Skeletal muscle satellite cell (primary cell): ENCODE measurements at regions not wholly inside any gene's neighbourhood (a gene's known extent, or its start where the extent isn't known, plus 50 kb on each side); places are given as distances from the start of the nearest gene placed in this dataset.
"Not testable (repeated sequence)": the region's sequence is repeated elsewhere in the genome, so short reads cannot be mapped to it uniquely, and the experiment has no call there.

Experiments
- H3K27me3 ChIP-seq: 2 replicates; pipeline ENCODE4 v1.7.0; 2013; ENCODE audit warnings: low read length; ENCODE audit not compliant: control insufficient read depth, insufficient read depth
- H3K36me3 ChIP-seq: 2 replicates; pipeline ENCODE4 v1.7.0; 2013; ENCODE audit warnings: mild to moderate bottlenecking, control low read depth, low read length; ENCODE audit not compliant: insufficient read depth
- H3K4me1 ChIP-seq: 2 replicates; pipeline ENCODE4 v1.7.0; 2013; ENCODE audit warnings: low read length; ENCODE audit not compliant: control insufficient read depth, insufficient read depth
- H3K4me2 ChIP-seq: 2 replicates; pipeline ENCODE4 v1.7.0; 2013; ENCODE audit warnings: mild to moderate bottlenecking, low read length
- H3K4me3 ChIP-seq: 2 replicates; pipeline ENCODE4 v1.7.0; 2013; ENCODE audit warnings: low read length
- H3K9ac ChIP-seq: 2 replicates; pipeline ENCODE4 v1.7.0; 2013; ENCODE audit warnings: mild to moderate bottlenecking, low read depth, low read length, moderate library complexity
- H3K9me3 ChIP-seq: replicated peaks from 2 replicates; pipeline ENCODE4 v1.7.0; 2013; ENCODE audit warnings: mild to moderate bottlenecking, control low read depth, low read length

- Histone ChIP-seq H3K4me3 (no peak overlapping the region), H3K4me1 (peaks cover 8% of the 10 kb centered on the region), H3K4me2 (no peak overlapping the region), H3K9ac (no peak overlapping the region), H3K36me3 (no peaks in the 10 kb centered on the region), H3K9me3 (no peaks in the 10 kb centered on the region), H3K27me3 (no peaks in the 10 kb centered on the region)
Measured at GRCh38 chr12:47312147-47312546, 232.4 kb upstream of the AMIGO2 start.

DNA sequence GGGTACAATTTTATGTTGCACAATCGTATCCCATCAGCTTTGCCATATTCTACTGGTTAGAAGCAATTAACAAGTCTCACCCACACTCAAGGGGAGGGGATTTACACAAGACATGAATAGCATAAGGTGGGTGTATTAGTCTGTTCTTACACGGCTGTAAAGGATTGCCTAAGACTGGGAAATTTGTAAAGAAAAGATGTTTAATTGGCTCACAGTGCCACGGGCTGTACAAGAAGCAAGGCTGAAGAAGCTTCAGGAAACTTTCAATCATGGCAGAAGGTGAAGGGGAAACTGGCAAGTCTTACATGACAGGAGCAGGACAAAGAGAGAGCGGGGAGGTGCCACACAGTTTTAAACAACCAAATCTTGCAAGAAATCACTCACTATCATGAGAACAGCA lies 231.8 kb upstream of the AMIGO2 start:
- no peak overlapping the region for H3K9ac ChIP-seq
- H3K27me3 ChIP-seq, result no peaks in the 10 kb centered on the region
- no peak overlapping the region for H3K4me2 ChIP-seq
- no peak overlapping the region for H3K4me3 ChIP-seq
- H3K9me3 ChIP-seq, result no peaks in the 10 kb centered on the region
- H3K4me1 ChIP-seq, result peaks cover 3% of the 10 kb centered on the region
- no peaks in the 10 kb centered on the region for H3K36me3 ChIP-seq

DNA sequence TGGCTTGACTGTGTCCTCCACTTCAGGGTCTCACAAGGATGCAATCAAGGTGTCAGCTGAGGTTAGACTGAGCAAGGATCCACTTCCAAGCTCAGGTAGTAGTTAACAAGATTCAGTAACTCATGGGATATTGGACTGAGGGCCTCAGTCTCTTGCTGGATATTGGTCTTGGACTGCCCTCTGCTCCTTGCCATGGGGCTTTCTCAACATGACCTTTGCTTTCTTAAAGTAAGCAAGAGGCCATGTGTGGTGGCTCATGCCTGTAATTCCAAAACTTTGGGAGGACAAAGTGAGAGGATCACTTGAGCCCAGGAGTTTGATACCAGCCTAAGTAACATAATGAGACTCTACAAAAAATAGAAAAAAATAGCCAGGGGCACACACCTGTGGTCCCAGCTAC lies 231.3 kb upstream of the AMIGO2 start:
- peaks cover 3% of the 10 kb centered on the region for H3K4me1 ChIP-seq
- H3K9ac ChIP-seq, result no peak overlapping the region
- no peak overlapping the region for H3K4me2 ChIP-seq
- no peak overlapping the region for H3K4me3 ChIP-seq
- H3K27me3 ChIP-seq, result no peaks in the 10 kb centered on the region
- no peaks in the 10 kb centered on the region for H3K36me3 ChIP-seq
- no peaks in the 10 kb centered on the region for H3K9me3 ChIP-seq

- Histone ChIP-seq H3K4me2 (no peak overlapping the region), H3K4me3 (no peak overlapping the region), H3K4me1 (peaks cover 8% of the 10 kb centered on the region), H3K9ac (no peak overlapping the region), H3K9me3 (no peaks in the 10 kb centered on the region), H3K27me3 (no peaks in the 10 kb centered on the region), H3K36me3 (no peaks in the 10 kb centered on the region)
Measured at GRCh38 chr12:47308672-47309071, 228.9 kb upstream of the AMIGO2 start.

GRCh38 chr12:47307680-47308399 lies 228.1 kb upstream of the AMIGO2 start:
- H3K4me3 ChIP-seq, result no peak overlapping the region
- H3K9ac ChIP-seq, result no peak overlapping the region
- H3K9me3 ChIP-seq, result no peaks in the 10 kb centered on the region

GRCh38 chr12:47306773-47307679 lies 227.3 kb upstream of the AMIGO2 start:
- Histone ChIP-seq H3K4me2 (peak overlapping the region; percentile 1), H3K4me1 (peaks cover 23% of the 10 kb centered on the region)
- not testable (repeated sequence) for H3K9me3 ChIP-seq, H3K9ac ChIP-seq, H3K27me3 ChIP-seq, H3K36me3 ChIP-seq, H3K4me3 ChIP-seq

More at GRCh38 chr12:47307680-47308399, 228.1 kb upstream of the AMIGO2 start:
- no peaks in the 10 kb centered on the region for H3K27me3 ChIP-seq
- peak overlapping the region; percentile 1 for H3K4me2 ChIP-seq
- H3K4me1 ChIP-seq, result peaks cover 16% of the 10 kb centered on the region
- no peaks in the 10 kb centered on the region for H3K36me3 ChIP-seq

DNA sequence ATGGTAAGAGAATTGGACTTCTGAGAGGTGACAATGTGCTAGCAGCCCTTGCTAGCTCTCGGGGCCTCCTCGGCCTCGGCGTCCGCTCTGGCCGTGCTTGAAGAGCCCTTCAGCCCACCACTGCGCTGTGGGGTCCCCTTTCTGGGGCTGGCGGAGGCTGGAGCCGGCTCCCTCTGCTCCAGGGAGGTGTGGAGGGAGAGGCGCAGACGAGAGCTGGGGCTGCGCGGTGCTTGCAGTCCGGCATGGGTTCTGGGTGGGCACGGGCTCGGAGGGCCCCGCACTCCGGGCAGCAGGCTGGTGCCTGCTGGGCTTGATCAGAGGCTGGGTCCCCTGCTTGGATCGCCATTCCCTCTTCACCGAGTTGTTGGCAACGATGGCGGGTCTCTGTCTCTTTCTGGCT lies 226.4 kb upstream of the AMIGO2 start:
- H3K9me3 ChIP-seq, result no peaks in the 10 kb centered on the region
- no peak overlapping the region for H3K9ac ChIP-seq
- H3K4me3 ChIP-seq, result no peak overlapping the region
- no peak overlapping the region for H3K4me2 ChIP-seq
- no peaks in the 10 kb centered on the region for H3K36me3 ChIP-seq
- peaks cover 23% of the 10 kb centered on the region for H3K4me1 ChIP-seq
- no peaks in the 10 kb centered on the region for H3K27me3 ChIP-seq

- Histone ChIP-seq H3K27me3 (no peaks in the 10 kb centered on the region), H3K4me3 (no peak overlapping the region), H3K4me2 (no peak overlapping the region), H3K4me1 (peaks cover 23% of the 10 kb centered on the region), H3K9ac (no peak overlapping the region), H3K36me3 (no peaks in the 10 kb centered on the region), H3K9me3 (no peaks in the 10 kb centered on the region)
Measured at GRCh38 chr12:47305464-47305863, 225.7 kb upstream of the AMIGO2 start.

GRCh38 chr12:47303995-47304560 lies 224.3 kb upstream of the AMIGO2 start:
- H3K4me3 ChIP-seq, result no peak overlapping the region
- peaks cover 23% of the 10 kb centered on the region for H3K4me1 ChIP-seq
- H3K36me3 ChIP-seq, result no peaks in the 10 kb centered on the region
- H3K4me2 ChIP-seq, result no peak overlapping the region
- H3K9me3 ChIP-seq, result no peaks in the 10 kb centered on the region
- H3K9ac ChIP-seq, result no peak overlapping the region
- H3K27me3 ChIP-seq, result no peaks in the 10 kb centered on the region

DNA sequence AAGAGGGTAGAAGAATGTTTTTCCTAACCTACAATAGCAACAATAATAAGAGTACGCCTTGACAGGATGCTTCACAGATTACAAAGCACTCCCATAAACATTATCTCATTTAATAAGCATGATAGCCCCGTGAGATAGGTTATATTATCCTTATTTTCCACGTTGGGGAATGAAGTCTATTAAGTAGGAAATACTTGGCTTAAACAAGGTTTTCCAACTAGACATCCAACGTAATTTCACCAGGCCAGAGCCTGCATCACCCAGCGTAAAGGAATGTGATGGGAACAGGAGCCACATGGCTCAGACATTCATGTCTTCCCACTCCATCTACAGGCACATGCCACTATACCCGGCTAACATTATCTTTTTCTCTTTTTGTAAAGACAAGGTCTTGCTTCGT lies 223.4 kb upstream of the AMIGO2 start:
- H3K27me3 ChIP-seq, result no peaks in the 10 kb centered on the region
- H3K4me2 ChIP-seq, result peak overlapping the region; percentile 14
- peak overlapping the region; percentile 49 for H3K9ac ChIP-seq
- H3K36me3 ChIP-seq, result no peaks in the 10 kb centered on the region
- no peak overlapping the region for H3K4me3 ChIP-seq
- peaks cover 23% of the 10 kb centered on the region for H3K4me1 ChIP-seq
- no peaks in the 10 kb centered on the region for H3K9me3 ChIP-seq

GRCh38 chr12:47302111-47302671 lies 222.4 kb upstream of the AMIGO2 start:
- H3K4me2 ChIP-seq, result no peak overlapping the region
- peaks cover 20% of the 10 kb centered on the region for H3K4me1 ChIP-seq
- H3K36me3 ChIP-seq, result no peaks in the 10 kb centered on the region
- no peaks in the 10 kb centered on the region for H3K27me3 ChIP-seq
- H3K9ac ChIP-seq, result no peak overlapping the region
- H3K9me3 ChIP-seq, result no peaks in the 10 kb centered on the region
- H3K4me3 ChIP-seq, result no peak overlapping the region
